ENCODE measurements at regions not wholly inside any gene's neighbourhood (a gene's known extent, or its start where the extent isn't known, plus 50 kb on each side); places are given as distances from the start of the nearest gene placed in this dataset.

GRCh38 chr6:111973118-111973761 lies 80.7 kb upstream of the CCN6 start:
- no peak for TF ChIP-seq EZH2 (IDR thresholded peaks at IDR 0.05; ENCODE audit: insufficient read depth, poor library complexity, severe bottlenecking)
- no peak for TF ChIP-seq EZH2phosphoT487 (IDR thresholded peaks at IDR 0.05; ENCODE audit: insufficient read depth, low read depth)

All from GM23248 (cell line).